B cell (primary cell): ENCODE measurements at regions not wholly inside any gene's neighbourhood (a gene's known extent, or its start where the extent isn't known, plus 50 kb on each side); places are given as distances from the start of the nearest gene placed in this dataset.

Experiments used
- CTCF ChIP-seq: fragments of 200-600 bp; IDR thresholded peaks from one replicate; pipeline ENCODE4 v1.8.0; 2022; ENCODE audit warnings: antibody characterized with exemption, mild to moderate bottlenecking
- EZH2 ChIP-seq: IDR thresholded peaks from 2 replicates; pipeline ENCODE4 v1.6.1; 2012; ENCODE audit warnings: borderline replicate concordance, low read depth, mild to moderate bottlenecking, moderate library complexity, low read length; ENCODE audit not compliant: insufficient read depth, poor library complexity, severe bottlenecking

DNA sequence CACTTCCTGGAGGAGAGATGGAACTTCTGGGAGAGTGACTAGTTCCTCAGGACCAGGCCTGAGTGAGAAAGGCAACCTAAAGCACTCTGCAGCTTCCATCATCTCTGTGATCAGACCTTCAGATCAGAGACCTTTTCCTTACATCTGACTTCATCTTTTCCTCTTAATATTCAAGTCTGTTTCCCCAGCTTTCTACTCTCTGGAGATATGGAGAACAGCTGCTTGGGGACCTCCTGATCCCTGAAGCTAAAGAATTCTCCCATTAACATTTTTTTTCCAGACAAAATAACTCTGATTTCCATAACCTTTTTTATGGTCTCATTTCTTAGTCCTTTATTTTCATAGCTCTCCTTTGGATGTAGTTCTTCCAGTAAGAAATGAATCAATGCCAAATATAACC, 133.4 kb upstream of the FNDC3A start:
- TF ChIP-seq CTCF (no peak), EZH2 (no peak)
